GM19438 (cell line): ENCODE measurements at regions not wholly inside any gene's neighbourhood (a gene's known extent, or its start where the extent isn't known, plus 50 kb on each side); places are given as distances from the start of the nearest gene placed in this dataset.
"Not testable (repeated sequence)": the region's sequence is repeated elsewhere in the genome, so short reads cannot be mapped to it uniquely, and the experiment has no call there.

Source experiments
- ATAC-seq: cut with Tn5 transposase; IDR thresholded peaks from one replicate; pipeline ENCODE4 v1.9.1; 2021; ENCODE audit warnings: low read depth; ENCODE audit not compliant: unreplicated experiment

GRCh38 chr14:53432378-53432802 lies 279.3 kb upstream of the DDHD1 start:
- peak; percentile 62 for ATAC-seq

- no peak for ATAC-seq
These were observed 277.7 kb upstream of the DDHD1 start for GRCh38 chr14:53430870-53431269.

GRCh38 chr14:53412819-53413675 lies 259.9 kb upstream of the DDHD1 start:
- ATAC-seq = no peak

GRCh38 chr14:53411125-53411524 lies 258.0 kb upstream of the DDHD1 start:
- ATAC-seq = no peak

- ATAC-seq = no peak
These were observed 256.8 kb upstream of the DDHD1 start for GRCh38 chr14:53409969-53410368.

GRCh38 chr14:53409289-53409688 lies 256.2 kb upstream of the DDHD1 start:
- ATAC-seq = no peak

- ATAC-seq = no peak
These were observed 255.2 kb upstream of the DDHD1 start for GRCh38 chr14:53408175-53408879.

GRCh38 chr14:53406519-53406918 lies 253.4 kb upstream of the DDHD1 start:
- no peak for ATAC-seq

GRCh38 chr14:53401646-53402045 lies 248.5 kb upstream of the DDHD1 start:
- no peak for ATAC-seq

- ATAC-seq = no peak
These were observed 245.9 kb upstream of the DDHD1 start for GRCh38 chr14:53399057-53399456.

GRCh38 chr14:53398616-53399015 lies 245.5 kb upstream of the DDHD1 start:
- no peak for ATAC-seq

- not testable (repeated sequence) for ATAC-seq
These were observed 242.1 kb upstream of the DDHD1 start for GRCh38 chr14:53395267-53395666.

- no peak for ATAC-seq
These were observed 238.6 kb upstream of the DDHD1 start for GRCh38 chr14:53391631-53392285.

GRCh38 chr14:53391156-53391555 lies 238.0 kb upstream of the DDHD1 start:
- no peak for ATAC-seq

GRCh38 chr14:53390008-53390407 lies 236.9 kb upstream of the DDHD1 start:
- no peak for ATAC-seq

GRCh38 chr14:53389202-53389601 lies 236.1 kb upstream of the DDHD1 start:
- no peak for ATAC-seq

- no peak for ATAC-seq
These were observed 233.2 kb upstream of the DDHD1 start for GRCh38 chr14:53386362-53386761.

GRCh38 chr14:53384536-53384935 lies 231.4 kb upstream of the DDHD1 start:
- no peak for ATAC-seq

GRCh38 chr14:53384073-53384472 lies 230.9 kb upstream of the DDHD1 start:
- ATAC-seq = no peak

GRCh38 chr14:53381895-53382294 lies 228.8 kb upstream of the DDHD1 start:
- no peak for ATAC-seq

- no peak for ATAC-seq
These were observed 227.7 kb upstream of the DDHD1 start for GRCh38 chr14:53380867-53381225.
